C1 segment of cervical spinal cord (tissue), 14 donors: ENCODE measurements at regions not wholly inside any gene's neighbourhood (a gene's known extent, or its start where the extent isn't known, plus 50 kb on each side); places are given as distances from the start of the nearest gene placed in this dataset.

Source experiments
- DNase-seq, 14 donors: peaks; one replicate each; lab custom pipeline; 2025; lab: John Stamatoyannopoulos, UW

DNA sequence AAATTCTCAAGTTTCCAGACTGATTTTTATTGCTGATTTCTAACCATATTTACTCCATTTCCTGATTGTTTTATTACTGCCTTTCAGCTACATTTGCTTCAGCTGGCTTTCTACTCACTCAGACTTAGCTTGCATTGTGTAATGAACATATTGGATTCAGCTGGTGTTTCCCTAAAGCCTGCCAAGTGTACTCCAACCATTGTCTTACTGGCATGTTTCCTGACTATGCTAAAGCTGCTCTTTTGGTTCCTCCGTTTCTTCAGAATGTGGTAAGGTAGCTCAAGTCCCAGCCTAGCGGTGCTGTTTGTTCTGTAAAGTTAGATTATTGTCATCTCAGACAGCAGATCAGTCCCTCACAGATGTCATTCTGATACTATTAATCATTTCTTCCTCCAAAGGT lies 53.1 kb upstream of the GLRA2 start:
- DNase-seq, result no peak

DNA sequence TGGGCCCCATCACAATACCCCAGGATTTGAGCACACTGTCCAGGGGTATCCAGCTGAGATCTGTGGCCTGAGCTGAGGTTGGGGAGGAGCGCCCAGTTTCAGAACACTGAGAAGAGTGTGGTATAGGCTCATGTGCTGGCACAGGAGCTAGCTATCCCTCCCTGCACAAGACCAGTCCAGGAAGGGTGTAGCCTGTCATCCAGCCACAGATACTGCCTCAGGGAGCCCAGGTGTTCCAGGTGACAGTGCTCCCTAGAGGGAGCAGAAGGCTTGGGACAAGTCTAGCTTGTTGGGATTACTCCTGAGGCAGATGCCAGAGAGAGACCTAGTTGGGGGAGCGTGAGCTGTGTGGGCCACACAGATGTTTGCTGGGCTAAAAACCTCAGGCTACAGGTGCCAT lies 79.6 kb upstream of the GLRA2 start:
- DNase-seq, result no peak

- no peak for DNase-seq
Observed at GRCh38 chrX:14448406-14448805, 80.9 kb upstream of the GLRA2 start.

DNA sequence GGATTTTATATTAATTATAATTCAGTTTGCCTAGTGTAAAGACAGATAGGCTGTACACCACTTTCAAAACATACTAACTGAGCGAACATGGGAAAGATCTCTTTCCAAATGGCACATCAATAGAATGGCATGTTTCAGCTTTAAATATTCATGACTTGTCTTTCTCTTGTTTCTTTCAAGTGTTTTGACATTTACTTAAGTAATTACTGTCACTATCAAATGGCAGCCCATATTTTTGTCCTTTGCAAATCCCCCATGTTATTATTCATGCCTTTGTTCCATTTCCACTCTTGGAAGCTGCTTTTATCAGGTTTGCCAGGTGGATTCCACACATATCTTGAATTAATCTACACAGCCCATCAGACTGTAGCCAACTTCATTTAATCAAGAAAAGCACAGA lies 89.2 kb upstream of the GLRA2 start:
- no peak for DNase-seq

DNA sequence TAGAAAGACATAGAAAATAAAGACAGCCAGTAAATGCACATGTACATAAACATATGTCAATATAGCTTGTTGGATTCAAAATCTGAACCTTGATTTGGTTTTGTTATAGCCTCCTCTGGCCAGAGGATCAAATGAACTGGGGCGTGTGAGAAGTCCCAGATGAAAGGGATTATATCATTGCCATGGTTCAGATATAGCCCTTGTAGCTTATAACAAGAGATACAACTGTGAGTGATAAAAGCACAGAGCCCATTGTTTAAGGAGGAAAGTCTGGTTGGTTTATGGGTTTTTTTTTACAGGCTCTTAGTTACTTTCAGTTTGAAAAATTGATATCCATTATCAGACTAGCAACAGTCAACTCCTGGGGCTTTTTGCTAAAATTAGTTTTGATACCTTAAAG lies 101.7 kb upstream of the GLRA2 start:
- no peak for DNase-seq

GRCh38 chrX:14420841-14421240 lies 108.5 kb upstream of the GLRA2 start:
- no peak for DNase-seq

DNA sequence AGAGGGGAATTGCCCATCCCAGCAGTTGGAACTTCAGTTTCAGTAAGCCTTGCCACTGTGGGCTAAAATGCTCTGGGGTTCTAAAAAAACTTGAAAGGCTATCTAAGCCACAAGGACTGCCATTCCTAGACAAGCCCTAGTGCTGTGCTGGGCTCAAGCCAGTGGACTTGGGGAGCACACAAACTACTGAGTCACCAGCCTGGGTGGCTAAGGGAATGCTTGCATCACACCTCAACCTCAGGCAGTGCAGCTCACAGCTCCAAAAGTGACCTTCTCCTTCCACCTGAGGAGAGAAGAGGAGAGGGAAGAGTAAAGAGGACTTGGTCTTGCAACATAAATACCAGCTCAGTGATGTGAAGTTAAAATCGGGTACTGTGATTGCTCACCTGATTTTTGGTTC lies 116.7 kb upstream of the GLRA2 start:
- no peak for DNase-seq

- DNase-seq, result no peak
Observed at GRCh38 chrX:14411326-14411725, 118.0 kb upstream of the GLRA2 start.

DNA sequence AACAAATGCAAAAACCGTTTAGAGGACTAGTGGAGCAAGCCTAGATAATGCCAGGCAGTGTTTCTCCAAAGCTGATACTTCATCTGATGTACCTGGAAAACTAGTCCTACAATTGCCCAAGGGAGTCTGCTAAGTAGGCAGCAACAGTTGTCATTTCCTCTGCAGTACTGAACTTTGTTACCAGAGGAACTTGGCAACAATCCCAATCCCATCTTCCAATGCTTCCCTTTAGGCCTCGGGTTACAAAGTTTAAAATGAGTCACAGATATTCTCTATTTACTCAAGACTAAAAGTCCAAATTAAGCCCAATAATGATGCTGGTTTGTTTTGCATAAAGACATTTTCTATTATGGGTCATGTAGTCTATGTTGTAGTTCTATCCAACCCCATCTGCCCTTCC lies 120.0 kb upstream of the GLRA2 start:
- no peak for DNase-seq

DNA sequence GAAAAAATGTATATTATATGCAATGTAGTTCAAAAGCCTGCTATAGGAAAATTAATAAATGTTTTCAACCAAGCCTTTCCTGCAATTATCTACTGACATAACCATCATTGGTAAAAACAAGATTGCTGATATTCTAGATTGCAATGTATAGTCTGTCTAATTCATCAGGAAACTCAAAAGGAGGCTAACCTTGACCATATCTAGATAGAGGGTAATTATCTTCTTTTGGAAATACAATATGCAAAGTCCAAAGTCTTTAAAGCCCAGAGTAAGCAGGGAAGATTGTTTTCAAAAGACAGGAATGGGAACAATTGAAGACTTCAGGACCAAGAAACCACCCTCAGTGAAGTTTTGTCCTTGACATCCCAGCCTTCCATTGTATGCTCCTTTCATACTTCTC lies 123.1 kb upstream of the GLRA2 start:
- no peak for DNase-seq

DNA sequence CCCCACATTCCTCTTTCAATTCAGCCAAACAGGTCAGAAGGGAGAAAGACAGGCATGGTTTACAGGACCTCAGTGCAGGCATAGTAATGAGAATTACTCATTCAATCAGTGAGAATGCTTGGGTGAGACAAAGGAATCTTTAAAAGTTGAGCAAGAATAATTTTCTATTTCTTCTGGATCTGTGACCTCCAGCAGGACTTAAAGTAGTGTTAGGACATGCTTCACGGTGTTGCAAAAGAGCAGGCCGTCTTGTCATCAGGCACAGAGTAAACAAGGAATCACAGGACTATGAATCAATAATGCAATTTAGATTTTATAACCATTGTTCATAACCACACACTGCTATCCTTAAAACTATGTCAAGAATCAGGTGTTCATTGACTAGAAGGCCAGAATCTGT lies 130.6 kb upstream of the GLRA2 start:
- no peak for DNase-seq

GRCh38 chrX:14389682-14390081 lies 139.7 kb upstream of the GLRA2 start:
- no peak for DNase-seq

GRCh38 chrX:14386981-14387380 lies 142.4 kb upstream of the GLRA2 start:
- no peak for DNase-seq

GRCh38 chrX:14380044-14380443 lies 149.3 kb upstream of the GLRA2 start:
- DNase-seq, result no peak

DNA sequence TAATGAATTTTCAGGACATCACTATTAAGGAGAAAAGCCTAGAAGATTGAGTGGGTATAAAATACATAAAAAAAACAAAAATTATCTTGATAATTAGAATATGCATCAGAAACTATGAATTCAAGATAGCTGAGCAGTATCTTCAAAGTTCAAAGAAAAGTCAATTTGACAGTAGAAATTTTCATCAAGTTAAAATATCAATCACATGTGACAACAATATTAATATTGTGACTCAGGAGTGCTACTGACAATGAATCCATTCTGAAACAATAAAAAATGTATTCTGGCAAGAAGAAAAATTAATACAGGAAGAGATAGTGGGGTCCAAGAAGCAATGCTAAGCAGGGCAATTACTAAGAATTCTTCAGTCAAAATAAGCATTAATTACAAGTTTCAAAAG lies 151.9 kb upstream of the GLRA2 start:
- no peak for DNase-seq

- no peak for DNase-seq
Observed at GRCh38 chrX:14363728-14364127, 165.6 kb upstream of the GLRA2 start.

DNA sequence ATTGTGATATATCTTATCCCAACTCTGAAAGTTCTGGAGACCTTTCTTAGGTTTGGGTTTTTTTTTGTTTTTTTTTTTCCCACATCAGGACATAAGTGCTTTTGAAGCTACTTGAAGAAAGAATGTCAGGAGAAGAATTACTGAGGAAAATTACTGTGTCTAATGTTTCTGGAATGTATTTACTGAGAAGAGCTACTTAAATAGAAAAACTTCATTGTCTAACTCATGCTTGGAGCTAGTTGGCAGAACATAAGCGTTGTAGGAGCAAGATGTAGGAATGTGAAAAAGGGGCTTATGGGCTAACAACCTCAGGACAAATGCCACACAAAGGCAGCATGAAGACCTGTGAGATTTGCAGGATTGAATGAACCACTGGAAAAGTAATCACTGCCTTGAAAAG lies 166.6 kb upstream of the GLRA2 start:
- no peak for DNase-seq

GRCh38 chrX:14361435-14361834 lies 167.9 kb upstream of the GLRA2 start:
- no peak for DNase-seq

GRCh38 chrX:14359727-14360126 lies 169.6 kb upstream of the GLRA2 start:
- DNase-seq, result no peak

GRCh38 chrX:14359316-14359715 lies 170.0 kb upstream of the GLRA2 start:
- DNase-seq, result no peak

- DNase-seq, result no peak
Observed at GRCh38 chrX:14357314-14357713, 172.0 kb upstream of the GLRA2 start.

DNA sequence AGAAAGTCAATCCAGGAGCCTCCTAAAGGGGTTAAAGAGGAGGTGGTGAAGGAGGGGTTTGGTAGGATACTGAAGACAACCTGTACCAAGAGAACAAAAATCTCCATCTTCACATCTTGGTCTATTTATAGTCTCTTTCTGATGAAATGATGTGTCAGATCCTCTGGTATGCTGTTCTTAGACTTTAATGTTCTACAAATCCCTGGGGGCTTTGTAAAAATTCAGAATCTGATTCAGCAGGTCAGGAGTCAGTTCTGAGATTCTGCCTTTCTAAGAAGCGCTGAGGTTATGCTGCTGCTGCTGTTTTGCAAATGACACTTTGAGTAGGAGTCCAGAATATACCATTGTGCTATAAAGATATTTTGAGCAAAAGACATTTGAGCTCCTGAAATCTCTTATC lies 172.9 kb upstream of the GLRA2 start:
- no peak for DNase-seq

DNA sequence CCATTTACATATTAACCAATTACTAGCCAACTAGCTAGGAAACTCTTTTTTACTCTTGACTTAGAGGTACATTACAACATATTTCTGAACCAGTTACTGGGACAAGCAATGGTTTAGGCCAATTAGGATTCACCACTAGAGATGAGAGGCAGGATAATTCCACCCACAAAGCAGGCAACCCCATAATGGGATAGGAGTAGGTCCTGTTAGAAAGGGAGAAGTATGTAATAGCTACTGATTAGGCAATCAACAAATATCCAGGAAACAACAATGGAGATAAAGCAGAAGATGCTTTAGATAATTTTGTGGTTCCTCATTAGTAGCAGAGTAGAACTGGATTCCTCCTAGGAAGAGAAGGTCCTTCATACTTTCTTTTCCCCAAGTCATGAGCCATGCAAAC lies 173.8 kb upstream of the GLRA2 start:
- DNase-seq, result no peak

GRCh38 chrX:14354521-14354920 lies 174.8 kb upstream of the GLRA2 start:
- no peak for DNase-seq

DNA sequence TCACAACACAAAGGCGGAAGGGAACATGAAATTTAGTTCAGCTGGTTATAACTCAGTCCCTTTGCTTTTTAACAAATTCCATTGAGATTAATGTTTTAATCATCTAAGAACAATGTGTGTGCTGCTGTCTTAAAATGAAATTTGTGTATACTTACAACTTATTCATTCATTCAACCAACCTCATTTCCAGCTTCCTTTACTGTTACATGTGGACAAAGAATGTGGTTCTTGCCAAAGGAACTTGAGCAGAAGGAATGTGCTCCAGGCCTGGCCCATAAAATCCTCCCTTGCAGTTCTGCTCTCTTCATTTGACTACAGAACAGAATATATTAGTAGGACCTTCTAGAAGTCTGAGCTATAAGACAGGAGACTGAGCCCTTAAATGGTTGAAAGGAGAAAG lies 176.8 kb upstream of the GLRA2 start:
- DNase-seq, result no peak
